GM21447 (cell line): ENCODE measurements at regions not wholly inside any gene's neighbourhood (a gene's known extent, or its start where the extent isn't known, plus 50 kb on each side); places are given as distances from the start of the nearest gene placed in this dataset.
"Not testable (repeated sequence)": the region's sequence is repeated elsewhere in the genome, so short reads cannot be mapped to it uniquely, and the experiment has no call there.

Experiments used
- ATAC-seq: cut with Tn5 transposase; IDR thresholded peaks from one replicate; pipeline ENCODE4 v1.9.1; 2021; ENCODE audit not compliant: unreplicated experiment

DNA sequence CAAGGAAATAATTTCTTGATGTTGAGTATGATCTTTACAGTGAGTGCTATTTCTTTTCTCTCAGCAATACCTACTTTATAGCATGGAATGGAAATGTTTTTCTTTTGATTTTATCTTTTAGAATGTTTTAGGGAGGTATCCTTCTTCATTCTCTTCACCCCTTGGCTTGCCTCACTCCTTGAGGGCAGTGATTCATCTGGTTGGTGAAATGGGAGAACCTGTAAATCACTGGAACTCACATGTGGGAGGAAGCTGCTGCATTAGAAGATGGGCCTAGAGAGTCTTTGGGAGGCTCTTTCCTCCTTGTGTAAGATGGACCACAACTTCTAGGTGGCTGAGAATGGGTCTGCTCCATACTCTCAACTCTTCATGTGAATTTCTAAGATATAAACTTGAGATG lies 244.8 kb upstream of the SYNCRIP start:
- ATAC-seq = no peak

DNA sequence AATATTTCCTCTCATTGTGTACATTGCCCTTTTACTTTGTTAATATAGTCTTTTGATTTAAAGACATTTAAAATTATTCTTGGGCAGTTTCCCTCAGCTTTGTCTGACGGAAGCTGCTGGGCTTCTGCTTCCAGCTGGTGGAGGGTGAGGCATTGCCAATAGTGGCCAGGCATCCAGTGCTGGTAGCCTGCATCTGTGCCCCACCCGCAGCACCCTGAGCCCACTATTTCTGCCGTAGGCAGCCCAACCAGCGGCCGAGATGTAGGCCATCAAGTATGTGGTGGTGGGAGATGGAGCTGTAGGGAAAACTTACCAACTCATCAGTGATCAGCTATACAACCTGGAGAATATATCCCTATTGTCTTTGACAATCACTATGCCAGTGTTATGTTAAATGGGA lies 226.0 kb upstream of the SYNCRIP start:
- no peak for ATAC-seq

DNA sequence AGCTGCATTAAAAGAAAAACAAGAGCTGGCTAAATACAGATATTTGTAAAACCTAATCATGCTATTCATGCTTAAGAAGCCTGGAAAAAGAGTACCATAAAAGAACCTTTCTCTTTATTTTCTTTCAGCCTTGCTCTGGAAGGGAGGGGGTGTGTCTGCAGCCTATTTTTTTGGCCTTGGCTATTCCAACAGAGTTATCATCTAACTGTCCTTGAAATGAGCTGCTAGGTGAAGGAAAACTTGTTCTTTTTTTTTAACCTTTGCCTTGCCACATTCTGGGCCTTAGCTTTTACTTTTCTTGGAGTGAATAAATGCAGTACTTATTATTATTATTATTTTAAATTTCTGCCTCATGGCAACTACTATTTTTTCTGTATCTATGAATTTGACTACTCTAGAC lies 224.9 kb upstream of the SYNCRIP start:
- ATAC-seq = no peak

DNA sequence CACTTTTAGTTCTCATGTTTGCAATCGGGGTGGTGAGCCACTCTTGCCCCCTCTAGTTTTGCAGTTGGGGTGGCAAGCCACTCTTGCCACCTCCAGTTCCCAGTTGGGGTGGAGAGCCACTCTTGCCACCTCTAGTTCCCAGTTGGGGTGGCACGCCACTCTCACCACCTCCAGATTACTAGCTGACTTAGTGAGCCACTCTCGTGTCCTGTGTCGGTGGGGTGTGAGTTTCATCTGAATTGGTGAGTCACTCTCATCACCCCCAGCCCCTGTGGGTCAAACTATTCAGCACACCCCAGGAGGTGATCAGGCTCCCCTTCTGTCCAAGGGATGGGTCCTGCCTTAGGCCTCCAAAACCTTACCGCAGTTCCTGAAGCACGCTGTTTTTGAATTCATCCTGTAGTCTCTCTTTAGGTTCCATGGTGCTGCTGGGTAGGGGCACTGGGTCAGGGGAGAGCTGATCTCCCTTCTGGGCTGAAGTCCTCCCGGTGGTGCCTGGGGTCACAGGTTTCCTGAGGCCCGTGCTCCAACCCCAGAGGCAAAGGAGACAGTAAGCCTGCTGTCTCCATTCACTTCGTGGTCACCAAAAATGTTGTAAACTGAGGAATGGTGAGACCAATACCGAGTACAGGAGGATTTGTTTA lies 224.2 kb upstream of the SYNCRIP start:
- no peak for ATAC-seq

GRCh38 chr6:85866370-85866730 lies 223.7 kb upstream of the SYNCRIP start:
- no peak for ATAC-seq

- ATAC-seq = no peak
These were observed 223.0 kb upstream of the SYNCRIP start for GRCh38 chr6:85865420-85866369.

DNA sequence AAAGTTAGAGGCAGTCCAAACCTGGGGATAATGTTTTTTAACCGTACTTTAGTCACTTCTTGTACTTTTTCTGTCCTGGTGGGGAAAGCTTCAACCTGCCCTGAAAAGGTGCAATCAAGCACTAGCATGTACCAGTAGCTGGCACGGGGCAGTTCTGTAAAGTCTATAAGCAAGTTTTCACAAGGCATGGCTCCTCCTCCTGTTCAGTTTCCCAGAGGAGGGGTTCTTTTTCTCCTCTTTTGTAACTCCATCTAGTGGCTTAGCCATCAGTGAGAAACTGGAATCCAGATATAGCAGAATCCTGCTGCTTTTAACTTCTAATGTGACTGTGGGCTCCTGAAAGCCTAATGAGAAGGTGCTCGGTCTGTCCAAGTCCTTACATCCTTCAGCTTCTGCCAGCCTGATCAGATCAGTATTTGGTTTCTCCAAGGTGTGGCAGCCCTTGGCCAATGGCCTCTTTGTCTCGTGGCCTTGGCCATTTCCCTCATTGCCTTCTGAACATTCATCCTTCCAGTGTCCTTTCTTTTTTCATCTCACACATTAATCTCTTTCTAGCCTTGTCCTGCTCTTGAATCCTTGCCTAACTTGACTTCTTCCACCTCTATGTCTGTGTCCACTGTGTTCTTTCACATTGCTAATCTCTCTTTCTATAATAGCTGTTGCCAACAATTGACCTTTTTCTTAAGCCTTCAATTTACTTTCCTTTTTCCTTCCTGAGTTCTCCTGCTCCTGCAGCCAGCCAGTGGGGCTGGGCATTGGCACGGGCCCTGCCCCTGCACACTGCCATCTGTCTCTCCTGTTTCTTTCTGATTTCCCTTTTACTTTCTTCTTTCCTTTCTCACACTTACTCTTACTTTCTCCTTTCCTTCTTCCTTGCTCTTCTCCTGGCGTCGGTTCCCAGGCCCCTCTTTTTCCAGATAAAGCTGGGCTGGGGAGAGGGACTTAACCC lies 222.0 kb upstream of the SYNCRIP start:
- no peak for ATAC-seq

GRCh38 chr6:85856235-85856634 lies 213.5 kb upstream of the SYNCRIP start:
- ATAC-seq = no peak

DNA sequence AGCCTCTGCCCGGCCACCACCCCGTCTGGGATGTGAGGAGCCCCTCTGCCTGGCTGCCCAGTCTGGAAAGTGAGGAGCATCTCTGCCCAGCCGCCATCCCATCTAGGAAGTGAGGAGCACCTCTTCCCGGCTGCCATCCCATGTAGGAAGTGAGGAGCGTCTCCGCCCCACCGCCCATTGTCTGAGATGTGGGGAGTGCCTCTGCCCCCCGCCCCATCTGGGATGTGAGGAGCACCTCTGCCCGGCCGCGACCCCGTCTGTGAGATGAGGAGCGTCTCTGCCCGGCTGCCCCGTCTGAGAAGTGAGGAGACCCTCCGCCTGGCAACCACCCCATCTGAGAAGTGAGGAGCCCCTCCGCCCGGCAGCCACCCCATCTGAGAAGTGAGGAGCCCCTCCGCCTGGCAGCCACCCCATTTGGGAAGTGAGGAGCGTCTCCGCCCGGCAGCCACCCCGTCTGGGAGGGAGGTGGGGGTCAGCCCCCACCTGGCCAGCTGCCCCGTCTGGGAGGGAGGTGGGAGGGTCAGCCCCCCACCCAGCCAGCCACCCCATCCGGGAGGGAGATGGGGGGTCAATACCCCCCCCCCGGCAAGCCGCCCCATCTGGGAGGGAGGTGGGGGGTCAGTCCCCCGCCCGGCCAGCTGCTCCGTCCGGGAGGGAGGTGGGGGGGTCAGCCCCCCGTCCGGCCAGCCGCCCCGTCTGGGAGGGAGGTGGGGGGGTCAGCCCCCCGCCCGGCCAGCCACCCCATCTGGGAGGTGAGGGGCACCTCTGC lies 195.8 kb upstream of the SYNCRIP start:
- not testable (repeated sequence) for ATAC-seq

GRCh38 chr6:85828973-85829372 lies 186.3 kb upstream of the SYNCRIP start:
- ATAC-seq = no peak

DNA sequence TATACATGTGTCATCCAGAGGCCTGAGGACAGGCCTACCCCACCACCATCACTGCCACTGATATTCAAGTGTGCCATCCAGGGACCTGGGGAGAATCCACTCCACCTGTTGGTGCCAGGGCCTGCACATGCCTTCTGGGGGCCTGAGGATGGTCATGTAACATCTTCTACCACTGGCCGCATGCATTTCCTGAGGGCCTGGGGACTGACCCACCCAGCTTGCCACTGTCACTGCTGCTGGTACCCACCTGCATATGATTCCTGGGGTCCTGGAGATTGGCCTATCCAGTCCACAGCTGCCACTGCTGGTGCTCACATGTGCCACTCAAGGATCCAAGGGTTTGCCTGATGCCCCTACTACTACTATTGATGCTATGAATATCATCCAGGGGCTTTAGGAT lies 184.3 kb upstream of the SYNCRIP start:
- no peak for ATAC-seq

- no peak for ATAC-seq
These were observed 181.6 kb upstream of the SYNCRIP start for GRCh38 chr6:85824329-85824728.

DNA sequence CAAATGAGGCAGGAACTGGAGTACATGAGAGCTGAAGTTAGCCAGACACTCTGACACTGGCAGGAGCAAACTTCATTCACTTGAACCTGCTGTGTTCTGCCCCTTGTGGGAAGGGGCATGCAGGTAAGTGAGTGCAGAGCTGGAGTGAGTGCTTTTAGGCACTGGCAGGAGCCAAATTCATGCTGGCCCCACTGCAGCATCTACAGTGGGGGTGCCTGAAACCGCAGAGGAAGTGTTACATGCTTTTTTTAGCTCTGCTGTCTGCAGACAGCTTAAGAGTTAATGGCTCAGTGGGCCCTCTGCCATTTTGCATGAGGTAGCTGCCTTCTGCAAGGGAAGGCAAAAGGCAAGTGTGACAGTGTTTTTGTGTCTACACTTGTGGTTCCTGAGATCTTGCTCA lies 167.9 kb upstream of the SYNCRIP start:
- ATAC-seq = no peak

DNA sequence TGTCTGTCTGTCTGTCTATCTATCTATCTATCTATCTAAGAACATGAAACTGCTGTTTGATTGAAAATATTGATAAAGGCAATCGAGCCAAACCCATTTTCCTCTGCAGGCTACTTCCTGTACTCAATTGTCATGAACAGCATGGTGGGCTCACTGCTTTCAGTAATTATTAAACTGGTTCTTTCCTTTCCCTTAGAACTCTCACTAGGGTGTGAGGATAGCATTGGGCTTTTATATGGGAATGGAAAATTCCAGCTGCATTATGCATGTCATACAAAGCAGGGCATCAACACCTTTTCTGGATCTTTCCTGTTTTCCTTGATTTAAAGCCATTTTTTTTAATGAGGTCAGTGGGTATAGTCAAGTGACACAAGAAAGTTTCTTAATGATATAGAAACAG lies 161.0 kb upstream of the SYNCRIP start:
- ATAC-seq = no peak

DNA sequence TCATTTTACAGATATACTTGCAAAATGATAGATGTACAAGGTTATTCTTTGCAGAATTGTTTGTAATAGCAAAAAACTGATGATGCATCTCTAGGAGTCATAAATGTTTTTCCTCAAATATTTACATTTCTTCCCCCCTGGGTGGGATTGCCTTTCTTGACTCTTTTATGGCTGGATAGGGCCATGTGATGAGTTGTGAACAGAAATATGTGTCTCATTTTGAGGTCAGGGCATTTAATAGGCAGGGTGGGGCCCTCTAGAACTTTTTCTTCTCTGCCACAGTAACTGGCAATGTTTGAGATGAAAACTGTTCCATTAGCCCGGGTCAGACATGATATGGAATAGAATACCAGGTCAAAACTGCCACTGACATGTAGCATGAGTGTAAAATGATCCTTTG lies 159.5 kb upstream of the SYNCRIP start:
- ATAC-seq = no peak

GRCh38 chr6:85798931-85799652 lies 156.4 kb upstream of the SYNCRIP start:
- ATAC-seq = no peak

- ATAC-seq = no peak
These were observed 155.3 kb upstream of the SYNCRIP start for GRCh38 chr6:85797993-85798392.

DNA sequence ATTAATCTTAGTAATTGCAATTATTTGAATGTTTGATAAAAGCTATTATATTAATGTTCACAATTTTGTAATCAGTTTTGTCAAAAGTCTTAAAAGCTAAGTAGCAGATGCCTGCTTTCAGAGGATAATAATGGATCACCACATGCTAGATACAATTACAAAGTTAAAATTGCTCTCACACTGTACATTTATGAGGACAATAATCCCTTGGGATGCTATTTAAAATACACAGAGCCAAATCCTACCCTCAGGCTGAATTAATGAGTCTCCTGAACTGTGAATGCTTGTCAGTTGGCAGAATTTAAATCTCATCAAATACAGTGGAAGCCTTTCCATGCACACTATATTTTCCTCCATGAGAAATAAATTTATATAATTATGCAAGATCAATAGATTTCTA lies 153.3 kb upstream of the SYNCRIP start:
- no peak for ATAC-seq

- ATAC-seq = no peak
These were observed 149.6 kb upstream of the SYNCRIP start for GRCh38 chr6:85792254-85792653.

DNA sequence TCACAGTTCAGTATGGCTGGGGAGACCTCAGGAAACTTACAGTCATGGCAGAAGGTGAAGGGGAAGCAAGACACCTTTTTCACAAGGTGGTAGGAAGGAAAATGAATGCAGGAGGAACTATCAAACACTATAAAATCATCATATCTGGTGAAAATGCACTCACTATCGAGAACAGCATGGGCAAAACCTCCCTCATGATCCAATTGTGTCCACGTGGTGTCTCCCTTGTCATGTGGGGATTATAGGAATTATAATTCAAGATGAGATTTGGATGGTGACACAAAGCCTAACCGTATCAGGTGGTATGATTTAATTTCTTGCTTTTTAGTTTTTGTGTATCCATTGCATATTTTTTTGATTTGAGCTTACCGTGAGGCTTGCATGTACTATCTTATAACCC lies 133.2 kb upstream of the SYNCRIP start:
- ATAC-seq = no peak
